PFSK-1 (cell line): ENCODE measurements at regions not wholly inside any gene's neighbourhood (a gene's known extent, or its start where the extent isn't known, plus 50 kb on each side); places are given as distances from the start of the nearest gene placed in this dataset.

Experiments
- POLR2AphosphoS5 ChIP-seq: IDR thresholded peaks from 2 replicates; pipeline ENCODE4 v1.6.1; 2012; ENCODE audit warnings: low read depth, mild to moderate bottlenecking, control low read depth, low read length, moderate library complexity
- SIN3A ChIP-seq: IDR thresholded peaks from 2 replicates; pipeline ENCODE4 v1.6.1; 2012; ENCODE audit warnings: mild to moderate bottlenecking, low read length, moderate library complexity, borderline replicate concordance; ENCODE audit not compliant: insufficient read depth
- TF ChIP-seq, protein P1 (sequence below), 2 experiments: IDR thresholded peaks; 2 replicates each; pipeline versions ENCODE4 v1.6.1 to v1.8.0; 2011 to 2012; ENCODE audit warnings: low read depth in 2 of 2, low read length in 2 of 2, control low read depth in 1 of 2, inconsistent platforms in 1 of 2, mild to moderate bottlenecking in 1 of 2, moderate library complexity in 1 of 2; ENCODE audit not compliant: insufficient read depth in 1 of 2

DNA sequence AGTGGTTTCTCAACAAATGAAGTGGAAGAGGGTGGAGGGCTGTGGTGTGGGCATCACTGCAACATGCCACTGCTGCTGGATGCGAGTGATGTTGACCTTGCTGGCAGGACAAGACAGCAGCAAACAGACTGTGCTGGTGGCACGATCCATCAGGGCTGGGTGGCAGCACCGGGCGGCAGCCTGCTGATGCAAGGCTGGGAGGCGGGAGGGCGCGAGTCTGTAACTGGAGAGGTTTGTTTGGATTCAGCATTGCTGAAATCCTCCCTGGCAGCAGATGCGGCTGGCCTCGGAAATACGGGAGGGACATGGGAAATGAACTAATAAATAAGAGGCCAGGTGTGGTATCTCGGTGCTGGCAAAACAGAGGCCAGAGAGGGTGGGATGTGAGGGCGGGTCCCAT lies 224.2 kb downstream of the ENGASE start:
- TF ChIP-seq POLR2AphosphoS5 (no peak), SIN3A (no peak)
- TF ChIP-seq, protein P1, sequence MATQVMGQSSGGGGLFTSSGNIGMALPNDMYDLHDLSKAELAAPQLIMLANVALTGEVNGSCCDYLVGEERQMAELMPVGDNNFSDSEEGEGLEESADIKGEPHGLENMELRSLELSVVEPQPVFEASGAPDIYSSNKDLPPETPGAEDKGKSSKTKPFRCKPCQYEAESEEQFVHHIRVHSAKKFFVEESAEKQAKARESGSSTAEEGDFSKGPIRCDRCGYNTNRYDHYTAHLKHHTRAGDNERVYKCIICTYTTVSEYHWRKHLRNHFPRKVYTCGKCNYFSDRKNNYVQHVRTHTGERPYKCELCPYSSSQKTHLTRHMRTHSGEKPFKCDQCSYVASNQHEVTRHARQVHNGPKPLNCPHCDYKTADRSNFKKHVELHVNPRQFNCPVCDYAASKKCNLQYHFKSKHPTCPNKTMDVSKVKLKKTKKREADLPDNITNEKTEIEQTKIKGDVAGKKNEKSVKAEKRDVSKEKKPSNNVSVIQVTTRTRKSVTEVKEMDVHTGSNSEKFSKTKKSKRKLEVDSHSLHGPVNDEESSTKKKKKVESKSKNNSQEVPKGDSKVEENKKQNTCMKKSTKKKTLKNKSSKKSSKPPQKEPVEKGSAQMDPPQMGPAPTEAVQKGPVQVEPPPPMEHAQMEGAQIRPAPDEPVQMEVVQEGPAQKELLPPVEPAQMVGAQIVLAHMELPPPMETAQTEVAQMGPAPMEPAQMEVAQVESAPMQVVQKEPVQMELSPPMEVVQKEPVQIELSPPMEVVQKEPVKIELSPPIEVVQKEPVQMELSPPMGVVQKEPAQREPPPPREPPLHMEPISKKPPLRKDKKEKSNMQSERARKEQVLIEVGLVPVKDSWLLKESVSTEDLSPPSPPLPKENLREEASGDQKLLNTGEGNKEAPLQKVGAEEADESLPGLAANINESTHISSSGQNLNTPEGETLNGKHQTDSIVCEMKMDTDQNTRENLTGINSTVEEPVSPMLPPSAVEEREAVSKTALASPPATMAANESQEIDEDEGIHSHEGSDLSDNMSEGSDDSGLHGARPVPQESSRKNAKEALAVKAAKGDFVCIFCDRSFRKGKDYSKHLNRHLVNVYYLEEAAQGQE (IDR thresholded peaks at IDR 0.05; ENCODE audit: insufficient read depth in 1 of 2, low read depth in 2 of 2, low read length in 2 of 2) = no peak
